T-helper 1 cell (primary cell): ENCODE measurements at regions not wholly inside any gene's neighbourhood (a gene's known extent, or its start where the extent isn't known, plus 50 kb on each side); places are given as distances from the start of the nearest gene placed in this dataset.
A peak's percentile ranks its signal among the peaks of the same experiment; 100 is the strongest.

Experiments used
- DNase-seq, 5 donors: peaks; one replicate each; pipeline ENCODE4 v3.0.0-alpha.2; 2012 to 2020

- DNase-seq, result no peak
Measured at GRCh38 chr12:91379051-91379775, 196.6 kb upstream of the DCN start.

GRCh38 chr12:91377436-91377835 lies 194.8 kb upstream of the DCN start:
- DNase-seq, result no peak

- DNase-seq, result no peak
Measured at GRCh38 chr12:91373086-91373485, 190.5 kb upstream of the DCN start.

GRCh38 chr12:91370086-91370868 lies 187.7 kb upstream of the DCN start:
- DNase-seq, result no peak

- DNase-seq, result no peak
Measured at GRCh38 chr12:91368613-91369012, 186.0 kb upstream of the DCN start.

GRCh38 chr12:91367234-91367849 lies 184.7 kb upstream of the DCN start:
- DNase-seq, result no peak

- no peak for DNase-seq
Measured at GRCh38 chr12:91364471-91365184, 182.0 kb upstream of the DCN start.

- peak in 1 of 5 donors; percentile 5 for DNase-seq
Measured at GRCh38 chr12:91361864-91362263, 179.2 kb upstream of the DCN start.

GRCh38 chr12:91357381-91357780 lies 174.8 kb upstream of the DCN start:
- DNase-seq, result no peak

- no peak for DNase-seq
Measured at GRCh38 chr12:91356405-91356804, 173.8 kb upstream of the DCN start.

GRCh38 chr12:91355150-91356006 lies 172.8 kb upstream of the DCN start:
- peak in 4 of 5 donors; percentile 2 to 20 (median 16) for DNase-seq

GRCh38 chr12:91353266-91353665 lies 170.6 kb upstream of the DCN start:
- DNase-seq, result no peak

GRCh38 chr12:91349476-91349875 lies 166.9 kb upstream of the DCN start:
- DNase-seq, result no peak

- no peak for DNase-seq
Measured at GRCh38 chr12:91347481-91348214, 165.0 kb upstream of the DCN start.

- DNase-seq, result no peak
Measured at GRCh38 chr12:91346827-91347226, 164.2 kb upstream of the DCN start.

GRCh38 chr12:91344408-91344807 lies 161.8 kb upstream of the DCN start:
- DNase-seq, result no peak

- no peak for DNase-seq
Measured at GRCh38 chr12:91343010-91343409, 160.4 kb upstream of the DCN start.

GRCh38 chr12:91339106-91339505 lies 156.5 kb upstream of the DCN start:
- DNase-seq, result no peak

GRCh38 chr12:91335699-91336098 lies 153.1 kb upstream of the DCN start:
- DNase-seq, result no peak

- DNase-seq, result no peak
Measured at GRCh38 chr12:91333966-91334365, 151.3 kb upstream of the DCN start.

- DNase-seq, result no peak
Measured at GRCh38 chr12:91332302-91332701, 149.7 kb upstream of the DCN start.
